ENCODE measurements at regions not wholly inside any gene's neighbourhood (a gene's known extent, or its start where the extent isn't known, plus 50 kb on each side); places are given as distances from the start of the nearest gene placed in this dataset.

GRCh38 chr9:82412586-82413305 lies 424.2 kb downstream of the SPATA31D1 start:
- TF ChIP-seq CTCF (IDR thresholded peaks at IDR 0.05) (no peak), EZH2 (IDR thresholded peaks at IDR 0.05; ENCODE audit: borderline replicate concordance, insufficient read depth, low read depth, low read length, poor library complexity, severe bottlenecking) (no peak)
